GM18502 (cell line): ENCODE measurements at regions not wholly inside any gene's neighbourhood (a gene's known extent, or its start where the extent isn't known, plus 50 kb on each side); places are given as distances from the start of the nearest gene placed in this dataset.
"Not testable (repeated sequence)": the region's sequence is repeated elsewhere in the genome, so short reads cannot be mapped to it uniquely, and the experiment has no call there.

Experiments used
- ATAC-seq: cut with Tn5 transposase; IDR thresholded peaks from one replicate; pipeline ENCODE4 v1.9.1; 2021; ENCODE audit warnings: mild to moderate bottlenecking; ENCODE audit not compliant: unreplicated experiment, poor library complexity

- ATAC-seq = no peak
These were observed 102.9 kb upstream of the TCF21 start for GRCh38 chr6:133786016-133786415.

GRCh38 chr6:133787122-133787521 is 101.8 kb upstream of the TCF21 start:
- ATAC-seq = no peak

GRCh38 chr6:133787859-133788505 is 100.9 kb upstream of the TCF21 start:
- no peak for ATAC-seq

- no peak for ATAC-seq
These were observed 100.4 kb upstream of the TCF21 start for GRCh38 chr6:133788556-133788955.

- ATAC-seq = not testable (repeated sequence)
These were observed 99.5 kb upstream of the TCF21 start for GRCh38 chr6:133789449-133789848.

GRCh38 chr6:133790756-133791155 is 98.2 kb upstream of the TCF21 start:
- not testable (repeated sequence) for ATAC-seq

GRCh38 chr6:133795051-133795450 is 93.9 kb upstream of the TCF21 start:
- ATAC-seq = not testable (repeated sequence)

GRCh38 chr6:133796235-133796634 is 92.7 kb upstream of the TCF21 start:
- no peak for ATAC-seq

- no peak for ATAC-seq
These were observed 89.9 kb upstream of the TCF21 start for GRCh38 chr6:133799043-133799442.

- no peak for ATAC-seq
These were observed 86.1 kb upstream of the TCF21 start for GRCh38 chr6:133802861-133803260.

- no peak for ATAC-seq
These were observed 84.6 kb upstream of the TCF21 start for GRCh38 chr6:133804265-133804664.

GRCh38 chr6:133805876-133806275 is 83.0 kb upstream of the TCF21 start:
- ATAC-seq = no peak

- ATAC-seq = no peak
These were observed 82.4 kb upstream of the TCF21 start for GRCh38 chr6:133806382-133807140.

- ATAC-seq = no peak
These were observed 81.4 kb upstream of the TCF21 start for GRCh38 chr6:133807501-133807900.

GRCh38 chr6:133809406-133809805 is 79.5 kb upstream of the TCF21 start:
- ATAC-seq = no peak

- ATAC-seq = no peak
These were observed 77.4 kb upstream of the TCF21 start for GRCh38 chr6:133811557-133811956.

- not testable (repeated sequence) for ATAC-seq
These were observed 76.5 kb upstream of the TCF21 start for GRCh38 chr6:133812446-133812845.

GRCh38 chr6:133814238-133814637 is 74.7 kb upstream of the TCF21 start:
- no peak for ATAC-seq

GRCh38 chr6:133814797-133815196 is 74.1 kb upstream of the TCF21 start:
- ATAC-seq = no peak

- no peak for ATAC-seq
These were observed 73.6 kb upstream of the TCF21 start for GRCh38 chr6:133815313-133815712.

GRCh38 chr6:133816171-133816570 is 72.7 kb upstream of the TCF21 start:
- ATAC-seq = no peak
